Occipital lobe (tissue), 1 donor: ENCODE measurements at regions not wholly inside any gene's neighbourhood (a gene's known extent, or its start where the extent isn't known, plus 50 kb on each side); places are given as distances from the start of the nearest gene placed in this dataset.
"Not testable (repeated sequence)": the region's sequence is repeated elsewhere in the genome, so short reads cannot be mapped to it uniquely, and the experiment has no call there.

ENCODE experiments used
- DNase-seq: peaks from one replicate; lab custom pipeline; 2025; lab: John Stamatoyannopoulos, UW

DNA sequence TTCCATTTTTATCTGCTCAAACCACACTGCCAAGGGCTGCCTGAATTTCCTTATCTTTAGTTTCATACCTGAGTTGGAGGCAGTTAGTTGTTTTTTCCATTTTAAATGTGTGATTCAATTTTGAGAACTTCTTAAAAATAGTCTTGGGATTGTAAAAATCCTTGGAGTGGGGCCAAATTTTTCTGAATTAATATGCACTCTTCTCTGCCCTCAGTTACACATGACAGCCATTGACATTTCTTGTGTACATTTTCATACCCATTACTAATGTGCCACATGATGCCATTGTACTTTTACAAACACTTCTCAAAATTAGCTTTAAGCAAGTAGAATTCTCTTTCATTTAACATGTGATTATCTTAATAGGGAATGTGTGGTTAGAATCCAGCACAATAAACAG, 141.7 kb downstream of the C3orf38 start:
- DNase-seq = no peak

DNA sequence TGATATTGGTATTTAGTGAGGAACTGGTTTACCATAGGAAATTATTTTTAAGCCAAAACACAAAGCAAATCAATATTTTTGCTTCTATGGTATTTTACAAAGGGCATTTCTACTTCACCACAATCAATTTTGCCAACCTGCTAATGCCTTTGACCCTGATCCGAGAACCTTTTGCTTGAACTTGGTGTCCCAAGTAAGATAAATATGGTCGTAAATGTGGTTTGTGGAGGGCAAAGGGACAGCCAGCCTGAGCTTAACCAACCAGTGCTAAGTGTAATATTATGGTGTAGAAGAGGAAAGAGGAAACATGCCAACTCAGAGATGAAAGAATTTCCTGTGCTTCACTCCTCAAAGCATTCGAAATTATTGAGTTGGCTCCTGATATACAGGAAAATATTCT, 148.4 kb downstream of the C3orf38 start:
- DNase-seq = no peak

DNA sequence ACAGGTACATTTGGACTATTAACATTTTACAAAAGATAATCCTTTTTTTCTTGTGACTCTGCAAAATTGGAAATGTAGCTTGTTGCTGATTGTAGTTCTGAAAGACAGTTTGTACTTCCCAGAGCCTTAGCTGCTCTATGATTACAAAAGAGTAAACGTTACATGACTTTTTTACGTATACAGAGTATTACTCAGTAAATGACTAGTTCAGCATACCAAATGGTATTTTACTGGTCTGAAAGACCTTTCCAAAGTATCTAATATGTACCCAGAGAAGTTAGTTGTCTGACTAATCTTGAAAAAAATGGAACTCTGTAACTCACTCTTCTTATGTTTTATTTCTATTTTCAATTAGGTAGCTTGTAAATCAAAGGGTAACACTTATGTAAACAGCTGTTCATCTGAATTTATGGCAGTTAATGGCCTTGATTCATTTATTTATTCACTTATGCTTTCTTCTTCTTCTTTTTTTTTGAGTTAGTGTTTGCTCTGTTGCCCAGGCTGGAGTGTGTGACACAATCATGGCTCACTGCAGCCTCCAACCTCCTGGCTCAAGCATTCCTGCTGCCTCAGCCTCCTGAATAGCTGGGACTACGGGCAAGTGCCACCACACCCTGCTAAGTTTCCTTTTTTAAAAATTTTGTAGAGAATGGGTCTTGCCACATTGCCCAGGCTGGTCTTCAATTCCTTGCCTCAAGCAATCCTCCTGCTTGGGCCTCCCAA, 151.7 kb downstream of the C3orf38 start:
- no peak for DNase-seq

DNA sequence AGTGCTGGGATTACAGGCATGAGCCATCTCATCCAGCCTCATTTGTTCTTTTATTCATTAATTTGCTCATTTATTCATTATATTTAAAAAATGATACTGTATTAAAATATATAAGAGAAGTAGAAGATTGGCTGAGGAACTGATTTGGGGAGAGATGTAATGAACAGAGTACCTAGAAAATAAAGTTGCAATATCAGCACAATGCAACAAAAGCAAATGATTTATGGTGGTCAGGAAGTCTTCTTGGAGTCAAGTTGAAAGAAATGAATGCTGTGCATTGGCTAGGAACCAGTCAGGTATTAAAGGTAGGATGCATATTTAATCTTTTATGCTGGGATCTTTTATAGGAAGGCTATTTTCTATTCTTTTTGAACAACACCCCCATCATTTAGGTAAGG, 152.2 kb downstream of the C3orf38 start:
- no peak for DNase-seq

DNA sequence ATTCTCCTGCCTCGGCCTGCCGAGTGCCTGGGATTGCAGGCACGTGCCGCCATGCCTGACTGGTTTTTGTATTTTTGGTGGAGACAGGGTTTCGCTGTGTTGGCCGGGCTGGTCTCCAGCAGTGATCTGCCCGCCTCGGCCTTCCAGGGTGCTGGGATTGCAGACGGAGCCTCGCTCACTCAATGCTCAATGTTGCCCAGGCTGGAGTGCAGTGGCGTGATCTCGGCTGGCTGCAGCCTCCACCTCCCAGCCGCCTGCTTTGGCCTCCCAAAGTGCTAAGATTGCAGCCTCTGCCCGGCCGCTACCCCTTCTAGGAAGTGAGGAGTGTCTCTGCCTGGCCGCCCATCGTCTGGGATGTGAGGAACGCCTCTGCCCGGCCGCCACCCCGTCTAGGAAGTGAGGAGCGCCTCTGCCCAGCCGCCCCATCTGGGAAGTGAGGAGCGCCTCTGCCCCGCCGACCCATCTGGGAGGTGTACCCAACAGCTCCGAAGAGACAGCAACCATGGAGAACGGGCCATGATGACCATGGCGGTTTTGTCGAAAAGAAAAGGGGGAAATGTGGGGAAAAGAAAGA, 153.7 kb downstream of the C3orf38 start:
- DNase-seq = not testable (repeated sequence)

DNA sequence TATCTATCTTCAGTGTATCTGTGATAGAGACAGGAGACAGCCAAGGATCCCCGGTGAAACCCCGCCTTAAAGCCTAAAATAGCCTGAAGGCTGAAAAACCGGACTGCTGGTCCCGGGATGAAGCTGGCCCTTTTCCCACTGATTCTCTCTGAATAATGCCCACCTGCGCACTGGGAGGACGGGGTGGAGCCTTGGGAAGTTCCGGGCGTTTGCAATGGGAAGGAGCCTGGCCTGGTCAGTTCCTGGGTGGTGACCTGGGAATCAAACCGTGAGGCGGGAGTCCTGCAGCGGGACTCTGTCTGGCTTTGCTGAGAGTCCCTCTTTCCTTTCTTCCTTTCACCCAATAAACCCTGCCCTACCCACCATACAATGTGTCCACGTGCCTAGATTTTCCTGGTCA, 157.9 kb downstream of the C3orf38 start:
- DNase-seq = no peak

DNA sequence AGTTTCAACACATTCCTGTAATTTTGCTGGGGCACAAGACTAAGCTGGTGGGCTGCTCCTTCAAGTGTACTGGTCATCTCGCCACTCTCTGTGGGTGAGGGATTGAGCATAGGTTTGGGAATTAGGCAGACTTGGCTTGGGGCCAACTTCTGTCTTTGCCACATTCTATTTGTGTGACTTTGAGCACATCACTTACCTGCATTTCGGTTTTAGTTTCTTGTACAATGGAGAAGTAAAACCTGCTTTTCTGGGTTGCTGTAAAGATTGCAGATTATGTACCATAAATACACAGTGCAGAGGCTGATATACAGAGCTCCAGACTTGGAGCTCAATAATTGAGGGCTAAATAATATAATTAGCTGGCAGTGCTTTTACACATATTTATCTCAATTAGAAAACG, 162.1 kb downstream of the C3orf38 start:
- DNase-seq = no peak

DNA sequence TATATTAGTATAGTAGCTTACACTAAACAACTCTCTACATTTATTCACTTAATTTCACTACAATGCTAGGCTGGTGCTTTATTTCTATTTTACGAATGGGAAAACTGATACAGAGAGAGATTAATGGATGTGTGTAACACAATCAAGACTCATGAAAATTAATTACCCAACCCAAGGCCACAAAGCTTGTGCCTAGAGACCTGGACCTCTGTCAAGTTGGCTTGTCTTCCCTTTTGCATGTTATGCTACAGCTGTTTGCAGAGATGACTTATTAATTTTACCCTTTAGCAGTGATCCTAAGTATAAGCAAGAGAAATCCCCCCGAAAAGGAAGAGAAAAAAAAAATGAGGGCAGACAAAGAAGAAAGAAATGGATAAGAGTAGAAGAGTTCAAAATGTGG, 162.5 kb downstream of the C3orf38 start:
- DNase-seq = no peak

DNA sequence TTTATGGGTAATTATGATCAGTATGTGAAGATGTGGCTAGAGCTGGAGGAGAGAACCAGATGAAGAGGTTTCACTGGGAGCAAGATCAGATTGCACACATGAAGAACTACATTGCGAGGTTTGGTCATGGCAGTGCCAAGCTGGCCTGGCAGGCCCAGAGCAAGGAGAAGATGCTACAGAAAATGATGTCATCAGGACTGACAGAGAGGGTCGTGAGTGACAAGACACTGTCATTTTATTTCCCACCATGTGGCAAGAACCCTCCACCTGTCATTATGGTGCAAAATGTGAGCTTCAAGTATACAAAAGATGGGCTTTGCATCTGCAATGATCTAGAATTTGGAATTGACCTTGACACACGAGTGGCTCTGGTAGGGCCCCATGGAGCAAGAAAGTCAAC, 168.3 kb downstream of the C3orf38 start:
- DNase-seq = no peak

DNA sequence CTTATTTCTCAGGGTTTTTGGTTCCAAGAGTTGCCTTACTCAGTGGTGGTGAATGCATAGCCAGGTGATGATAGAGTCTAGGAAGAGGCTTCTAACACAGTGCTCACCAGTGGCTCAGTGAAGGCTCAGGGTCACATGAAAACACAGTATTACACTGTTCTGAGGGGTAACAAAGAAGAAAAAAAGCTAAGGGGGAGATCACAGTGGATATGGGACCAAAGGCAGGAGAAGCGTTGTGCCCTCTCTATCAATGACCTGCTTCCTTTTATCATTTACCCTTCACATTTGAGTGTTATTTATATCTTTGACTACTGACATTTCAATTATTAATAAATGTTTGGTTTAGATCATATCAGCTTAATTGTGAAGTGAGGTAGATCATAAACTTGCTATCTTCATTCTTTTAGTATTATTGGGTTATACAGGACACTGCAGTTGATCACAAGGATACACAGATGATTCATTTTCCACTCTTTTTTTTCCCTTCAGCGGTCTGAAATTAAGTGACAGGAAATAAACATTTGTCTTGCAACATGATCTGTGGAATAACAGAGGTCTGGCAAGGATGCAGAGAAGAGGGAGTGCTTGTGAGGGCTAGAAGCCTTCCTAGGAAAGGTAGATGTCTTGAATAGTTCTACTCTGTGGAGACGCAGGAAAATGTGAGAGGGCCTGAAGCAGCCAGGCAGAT, 171.7 kb downstream of the C3orf38 start:
- no peak for DNase-seq

DNA sequence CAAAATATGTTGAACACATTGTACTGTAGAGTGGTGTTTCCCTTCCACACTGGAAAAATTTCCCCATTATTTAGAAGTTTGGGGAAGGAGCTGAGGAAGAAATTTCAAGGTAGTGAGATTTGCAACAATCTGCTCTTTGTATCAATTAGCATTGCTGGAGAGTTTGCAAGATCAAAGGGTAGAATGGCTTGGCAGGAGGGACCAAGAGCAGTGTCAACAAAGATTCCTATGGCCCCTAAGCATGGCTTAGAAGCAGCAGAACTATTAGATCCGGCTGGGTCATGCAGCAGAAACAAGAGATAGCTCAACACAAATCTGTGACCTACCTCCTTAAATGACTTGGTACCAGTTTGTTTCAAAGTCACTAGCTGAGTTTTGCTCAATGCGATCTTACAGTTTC, 175.0 kb downstream of the C3orf38 start:
- no peak for DNase-seq

DNA sequence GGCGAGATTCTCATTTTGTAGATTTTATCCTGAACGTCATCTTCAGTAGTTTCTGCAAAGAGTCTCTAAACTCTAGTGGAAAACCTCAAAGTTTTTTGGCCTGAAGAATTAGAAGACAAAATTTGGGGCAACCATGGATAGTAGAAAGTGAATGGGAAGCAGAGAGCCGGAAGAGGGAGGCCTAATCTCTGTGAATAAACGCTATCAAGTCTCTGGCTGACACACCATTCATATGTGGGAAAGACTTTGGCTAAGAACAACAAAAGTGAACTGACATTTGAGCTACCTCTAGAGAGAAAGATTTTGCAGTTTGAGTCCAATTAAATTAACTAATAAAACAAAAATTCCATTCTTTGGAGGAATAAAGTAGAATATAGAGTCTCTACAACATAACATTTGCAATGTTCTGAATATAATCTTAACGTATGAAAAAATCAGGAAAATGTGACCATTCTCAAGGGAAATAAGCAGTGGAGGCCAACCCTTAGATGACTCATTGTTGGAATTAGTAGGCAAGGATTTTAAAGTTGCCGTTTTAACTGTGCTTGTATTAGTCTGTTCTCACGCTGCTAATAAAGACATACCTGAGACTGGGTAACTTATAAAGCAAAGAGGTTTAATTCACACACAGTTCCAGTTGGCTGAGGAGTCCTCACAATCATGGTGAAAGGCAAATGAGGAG, 184.6 kb downstream of the C3orf38 start:
- no peak for DNase-seq

DNA sequence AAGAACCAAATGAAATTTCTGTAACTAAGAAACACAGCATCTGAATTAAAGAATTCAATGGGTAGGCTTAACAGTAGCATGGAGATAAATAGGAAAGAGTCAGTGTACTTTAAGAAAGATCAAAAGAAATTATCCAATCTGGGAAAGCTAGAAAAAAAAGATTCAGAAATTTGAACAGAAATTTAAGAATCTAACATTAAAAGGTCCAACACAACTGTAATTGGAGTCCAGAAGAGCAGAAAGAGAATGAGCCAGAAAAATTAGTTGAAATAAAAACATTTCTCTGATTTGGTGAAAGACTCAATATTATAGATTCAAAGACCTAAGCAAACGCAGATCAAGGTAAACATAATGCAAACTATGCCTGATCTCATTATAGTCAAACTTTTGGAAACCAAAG, 187.1 kb downstream of the C3orf38 start:
- no peak for DNase-seq

DNA sequence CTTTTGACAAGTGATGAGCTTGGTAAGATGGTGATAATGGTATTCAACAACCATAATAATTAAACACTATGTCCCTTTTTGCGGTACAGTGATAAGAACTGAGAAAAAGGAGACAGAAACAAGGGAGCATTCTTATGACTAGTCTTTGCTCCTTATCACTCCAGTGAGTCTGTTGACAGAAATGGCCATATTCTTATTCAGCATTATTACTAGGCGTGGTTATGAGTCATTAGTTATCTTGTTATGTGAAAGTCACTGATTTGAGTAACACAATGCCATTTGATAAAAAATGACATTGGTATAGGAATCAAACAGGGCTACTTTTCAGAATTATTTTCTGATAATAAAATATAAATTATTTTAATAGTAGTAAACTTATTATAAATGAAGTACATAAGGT, 193.5 kb downstream of the C3orf38 start:
- no peak for DNase-seq

DNA sequence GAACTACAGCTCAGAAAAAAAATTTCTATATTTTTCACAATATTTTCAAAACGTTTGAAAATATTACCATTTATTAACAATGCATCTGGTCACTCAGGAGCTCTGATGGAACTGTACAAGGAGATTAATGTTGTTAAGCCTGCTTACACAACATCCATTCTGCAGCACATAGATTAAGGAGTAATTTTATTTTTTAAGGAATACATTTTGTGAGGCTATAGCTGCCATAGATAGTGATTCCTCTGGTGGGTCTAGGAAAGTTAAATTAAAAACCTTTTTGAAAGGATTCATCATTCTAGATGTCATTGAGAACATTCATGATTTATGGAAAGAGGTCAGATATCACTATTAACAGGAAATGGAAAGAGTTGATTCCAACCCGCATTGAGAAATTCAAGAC, 196.9 kb downstream of the C3orf38 start:
- DNase-seq = no peak

DNA sequence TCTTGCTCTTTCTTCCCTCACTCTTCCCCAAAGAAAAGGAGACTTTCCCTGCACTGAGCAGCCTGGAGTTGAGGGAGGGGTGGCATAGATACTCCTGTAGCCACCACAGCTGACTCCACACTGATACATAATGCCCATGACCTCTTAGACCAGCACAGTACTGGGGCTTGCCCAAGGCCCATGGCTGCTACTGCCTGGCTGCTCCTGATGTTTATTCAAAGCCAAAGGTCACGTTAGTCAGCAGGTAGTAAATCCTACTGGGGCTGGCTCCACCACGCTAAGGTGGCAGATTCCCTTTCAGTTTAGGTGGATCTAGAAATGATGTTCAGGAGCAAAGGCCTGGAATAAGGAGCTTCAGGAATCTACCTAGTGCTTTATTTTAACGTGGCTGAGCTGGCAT, 212.7 kb downstream of the C3orf38 start:
- DNase-seq = no peak

DNA sequence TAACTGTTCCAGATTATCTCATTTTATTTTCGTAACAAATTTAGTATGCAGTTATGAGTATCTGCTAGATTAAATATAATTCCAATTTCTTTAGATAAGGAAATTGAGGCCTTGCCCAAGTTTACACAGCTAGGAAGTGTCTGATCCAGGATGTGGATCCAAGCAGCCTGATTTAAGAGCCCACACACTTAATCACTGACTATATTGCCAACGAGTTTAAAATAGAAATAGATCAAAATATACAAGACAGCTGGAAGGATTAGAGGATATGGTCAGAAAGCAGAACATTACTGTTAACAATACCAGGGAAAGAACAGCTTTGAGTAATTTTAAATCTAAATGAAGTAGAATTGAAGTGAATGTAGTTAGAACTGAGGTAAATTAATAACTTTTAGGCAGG, 215.2 kb downstream of the C3orf38 start:
- no peak for DNase-seq

DNA sequence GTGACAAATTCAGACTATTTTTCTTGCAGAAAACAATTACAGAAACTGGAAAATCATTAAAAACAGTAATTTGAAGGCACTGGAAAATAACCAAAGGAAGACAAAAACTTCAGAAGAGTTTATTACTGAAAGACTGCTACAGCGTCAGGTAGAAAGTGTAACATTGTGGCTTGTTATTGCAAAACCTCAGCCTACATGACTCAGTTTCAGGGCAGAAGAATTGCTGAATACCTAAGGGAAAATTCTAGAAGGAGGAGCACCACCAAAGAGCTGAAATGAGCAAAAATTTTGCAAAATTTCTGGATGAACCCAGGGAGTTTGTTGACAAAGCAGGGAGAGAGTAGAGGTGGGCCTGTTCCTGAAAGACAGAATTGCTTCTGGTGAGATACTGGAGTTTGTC, 219.6 kb downstream of the C3orf38 start:
- no peak for DNase-seq

DNA sequence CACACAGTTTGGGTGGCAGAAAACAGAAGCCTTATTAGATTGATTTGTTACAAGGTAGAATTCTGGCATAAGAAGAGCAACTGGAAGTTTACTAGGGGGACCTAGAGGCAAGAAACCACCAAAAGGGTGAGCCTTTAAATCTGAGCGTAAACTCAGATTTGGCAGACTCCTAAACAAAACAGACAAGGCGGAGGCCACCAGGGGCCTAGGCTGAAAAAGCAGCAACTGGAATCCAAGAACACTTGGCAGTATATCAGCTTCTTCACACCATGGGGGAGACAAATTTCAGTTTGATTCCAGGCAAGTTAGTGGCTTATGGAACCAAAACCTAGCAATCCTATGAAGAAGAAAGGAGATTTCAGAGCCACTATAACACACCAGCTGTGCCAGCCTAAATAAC, 220.0 kb downstream of the C3orf38 start:
- no peak for DNase-seq

DNA sequence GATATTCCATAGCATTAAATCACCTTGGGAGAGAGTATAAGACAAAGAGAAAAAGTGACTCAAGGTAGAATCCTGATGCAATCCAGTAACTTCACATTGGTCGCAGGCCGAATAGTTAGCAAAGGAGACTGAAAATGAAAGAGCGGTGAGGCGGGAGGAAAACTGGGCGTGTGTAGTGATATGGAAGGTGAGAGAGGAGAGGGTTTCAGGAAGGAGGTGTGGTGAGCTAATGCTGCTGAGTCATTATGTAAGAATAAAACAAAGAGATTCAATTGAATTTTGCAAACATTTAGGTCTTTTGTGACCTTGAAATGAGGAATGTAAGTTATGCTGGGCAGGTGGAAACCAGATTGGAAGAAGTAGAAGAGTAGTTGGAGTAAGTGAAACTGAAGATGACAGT, 235.3 kb downstream of the C3orf38 start:
- DNase-seq = no peak

DNA sequence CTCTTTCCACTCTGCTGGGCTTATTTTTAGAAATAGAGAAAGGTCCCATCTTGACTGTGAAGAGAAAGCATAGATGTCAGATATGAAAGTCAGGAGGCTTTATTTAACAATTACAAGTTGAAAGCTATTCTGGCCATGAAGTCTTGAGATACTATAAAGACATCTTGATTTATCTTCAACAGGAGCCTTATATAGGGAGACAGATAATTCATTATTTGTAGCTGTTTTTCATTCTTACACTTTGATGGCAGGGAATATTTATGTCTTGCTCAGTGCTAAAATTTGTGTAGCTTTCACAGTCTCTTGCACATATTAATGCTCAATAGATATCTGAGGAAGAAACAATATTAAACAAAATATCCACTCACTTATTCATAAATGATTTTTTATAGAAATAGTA, 248.8 kb downstream of the C3orf38 start:
- no peak for DNase-seq

DNA sequence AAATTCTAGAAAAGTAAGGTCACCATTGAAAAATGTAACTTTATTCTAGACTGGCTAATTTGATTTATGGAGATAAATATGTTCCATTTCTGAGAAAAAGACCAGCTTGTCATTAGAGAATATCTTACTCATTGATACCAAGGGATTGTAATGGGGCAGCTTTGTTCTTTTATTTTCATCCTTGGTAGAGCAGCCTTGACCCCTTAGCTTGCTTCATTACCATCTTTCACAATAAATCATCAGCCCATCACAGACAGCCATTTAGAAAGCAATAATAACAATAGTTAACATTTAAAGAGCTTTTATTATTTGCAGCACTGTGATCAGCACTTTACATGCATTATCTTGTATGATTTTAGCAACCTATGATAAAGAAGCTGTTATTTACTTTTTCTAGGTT, 253.6 kb downstream of the C3orf38 start:
- no peak for DNase-seq

DNA sequence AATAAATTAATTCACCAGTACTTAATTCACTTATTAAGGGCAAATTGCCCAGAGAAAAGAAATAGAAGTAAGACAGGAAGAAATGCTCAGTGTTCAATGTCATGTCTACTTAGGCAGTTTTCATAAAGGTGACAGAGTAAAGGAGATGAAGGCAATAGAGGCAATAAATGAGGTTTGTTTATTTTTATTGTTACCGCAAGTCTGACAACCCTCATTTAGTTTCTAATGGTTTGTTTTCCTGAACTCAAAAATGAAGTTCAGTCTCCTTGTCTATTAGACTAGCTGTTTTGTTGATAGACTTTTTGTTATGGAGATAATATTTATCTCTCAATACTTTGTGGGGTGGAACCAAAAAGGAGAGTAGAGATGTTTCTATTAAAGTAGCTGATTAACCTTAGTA, 258.3 kb downstream of the C3orf38 start:
- no peak for DNase-seq
